B cell (primary cell): ENCODE measurements at regions not wholly inside any gene's neighbourhood (a gene's known extent, or its start where the extent isn't known, plus 50 kb on each side); places are given as distances from the start of the nearest gene placed in this dataset.

ENCODE experiments used
- EZH2 ChIP-seq: IDR thresholded peaks from 2 replicates; pipeline ENCODE4 v1.6.1; 2012; ENCODE audit warnings: borderline replicate concordance, low read depth, mild to moderate bottlenecking, moderate library complexity, low read length; ENCODE audit not compliant: insufficient read depth, poor library complexity, severe bottlenecking
- TF ChIP-seq, protein P1 (sequence below): fragments of 200-600 bp; IDR thresholded peaks from one replicate; pipeline ENCODE4 v1.8.0; 2022; ENCODE audit warnings: antibody characterized with exemption, mild to moderate bottlenecking

- TF ChIP-seq, protein P1, sequence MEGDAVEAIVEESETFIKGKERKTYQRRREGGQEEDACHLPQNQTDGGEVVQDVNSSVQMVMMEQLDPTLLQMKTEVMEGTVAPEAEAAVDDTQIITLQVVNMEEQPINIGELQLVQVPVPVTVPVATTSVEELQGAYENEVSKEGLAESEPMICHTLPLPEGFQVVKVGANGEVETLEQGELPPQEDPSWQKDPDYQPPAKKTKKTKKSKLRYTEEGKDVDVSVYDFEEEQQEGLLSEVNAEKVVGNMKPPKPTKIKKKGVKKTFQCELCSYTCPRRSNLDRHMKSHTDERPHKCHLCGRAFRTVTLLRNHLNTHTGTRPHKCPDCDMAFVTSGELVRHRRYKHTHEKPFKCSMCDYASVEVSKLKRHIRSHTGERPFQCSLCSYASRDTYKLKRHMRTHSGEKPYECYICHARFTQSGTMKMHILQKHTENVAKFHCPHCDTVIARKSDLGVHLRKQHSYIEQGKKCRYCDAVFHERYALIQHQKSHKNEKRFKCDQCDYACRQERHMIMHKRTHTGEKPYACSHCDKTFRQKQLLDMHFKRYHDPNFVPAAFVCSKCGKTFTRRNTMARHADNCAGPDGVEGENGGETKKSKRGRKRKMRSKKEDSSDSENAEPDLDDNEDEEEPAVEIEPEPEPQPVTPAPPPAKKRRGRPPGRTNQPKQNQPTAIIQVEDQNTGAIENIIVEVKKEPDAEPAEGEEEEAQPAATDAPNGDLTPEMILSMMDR: no peak
- no peak for TF ChIP-seq EZH2
Measured at GRCh38 chr22:44429941-44430587, 68.0 kb downstream of the RTL6 start.
